HCT116 (cell line): ENCODE measurements at regions not wholly inside any gene's neighbourhood (a gene's known extent, or its start where the extent isn't known, plus 50 kb on each side); places are given as distances from the start of the nearest gene placed in this dataset.

ENCODE experiments used
- MAX ChIP-seq: IDR thresholded peaks from 2 replicates; pipeline ENCODE4 v1.6.1; 2012
- POLR2AphosphoS5 ChIP-seq: IDR thresholded peaks from 2 replicates; pipeline ENCODE4 v1.6.1; 2011; ENCODE audit warnings: mild to moderate bottlenecking, low read depth, low read length, moderate library complexity
- REST ChIP-seq: IDR thresholded peaks from 2 replicates; pipeline ENCODE4 v1.6.1; 2012; ENCODE audit warnings: low read depth
- SIN3A ChIP-seq: IDR thresholded peaks from 2 replicates; pipeline ENCODE4 v1.6.1; 2012; ENCODE audit warnings: low read depth
- SP1 ChIP-seq: IDR thresholded peaks from 2 replicates; pipeline ENCODE4 v1.6.1; 2012; ENCODE audit warnings: low read depth
- TCF7L2 ChIP-seq: IDR thresholded peaks from 2 replicates; pipeline ENCODE4 v1.7.0; 2011; ENCODE audit warnings: borderline replicate concordance, inconsistent platforms; ENCODE audit not compliant: insufficient read depth, insufficient read length; ENCODE audit errors: extremely low read depth
- ZFX ChIP-seq: fragments of 450-650 bp; IDR thresholded peaks from 2 replicates; pipeline ENCODE4 v1.6.1; 2017
- ZNF274 ChIP-seq: fragments of 200-500 bp; sonication (Bioruptor generic); IDR thresholded peaks from 2 replicates; pipeline ENCODE4 v1.6.1; 2014; ENCODE audit warnings: mild to moderate bottlenecking, low read depth, low read length, inconsistent platforms
- TF ChIP-seq, protein P1 (sequence below): IDR thresholded peaks from 2 replicates; pipeline ENCODE4 v1.6.1; 2012
- TF ChIP-seq, protein P2 (sequence below), 3 experiments: fragments of 200-600 bp in 1 of 3; sonication (generic) in 1 of 3; IDR thresholded peaks in 2 of 3; conservative IDR thresholded peaks in 1 of 3; 2 replicates each; pipeline ENCODE4 v1.5.1; 2012 to 2017; ENCODE audit warnings: low read depth in 2 of 3, low read length in 2 of 3, antibody characterized with exemption in 1 of 3, borderline replicate concordance in 1 of 3, control low read depth in 1 of 3, mild to moderate bottlenecking in 1 of 3, mixed read lengths in 1 of 3, mixed run types in 1 of 3, moderate library complexity in 1 of 3; ENCODE audit not compliant: insufficient read depth in 1 of 3

GRCh38 chr4:161314371-161314770 is 849.4 kb downstream of the FSTL5 start (continued):
- TF ChIP-seq REST (no peak), ZNF274 (no peak), ZFX (no peak), SP1 (no peak), TCF7L2 (no peak), POLR2AphosphoS5 (no peak), SIN3A (no peak), MAX (no peak)
- TF ChIP-seq, protein P1, sequence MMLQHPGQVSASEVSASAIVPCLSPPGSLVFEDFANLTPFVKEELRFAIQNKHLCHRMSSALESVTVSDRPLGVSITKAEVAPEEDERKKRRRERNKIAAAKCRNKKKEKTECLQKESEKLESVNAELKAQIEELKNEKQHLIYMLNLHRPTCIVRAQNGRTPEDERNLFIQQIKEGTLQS: no peak
- TF ChIP-seq, protein P2, sequence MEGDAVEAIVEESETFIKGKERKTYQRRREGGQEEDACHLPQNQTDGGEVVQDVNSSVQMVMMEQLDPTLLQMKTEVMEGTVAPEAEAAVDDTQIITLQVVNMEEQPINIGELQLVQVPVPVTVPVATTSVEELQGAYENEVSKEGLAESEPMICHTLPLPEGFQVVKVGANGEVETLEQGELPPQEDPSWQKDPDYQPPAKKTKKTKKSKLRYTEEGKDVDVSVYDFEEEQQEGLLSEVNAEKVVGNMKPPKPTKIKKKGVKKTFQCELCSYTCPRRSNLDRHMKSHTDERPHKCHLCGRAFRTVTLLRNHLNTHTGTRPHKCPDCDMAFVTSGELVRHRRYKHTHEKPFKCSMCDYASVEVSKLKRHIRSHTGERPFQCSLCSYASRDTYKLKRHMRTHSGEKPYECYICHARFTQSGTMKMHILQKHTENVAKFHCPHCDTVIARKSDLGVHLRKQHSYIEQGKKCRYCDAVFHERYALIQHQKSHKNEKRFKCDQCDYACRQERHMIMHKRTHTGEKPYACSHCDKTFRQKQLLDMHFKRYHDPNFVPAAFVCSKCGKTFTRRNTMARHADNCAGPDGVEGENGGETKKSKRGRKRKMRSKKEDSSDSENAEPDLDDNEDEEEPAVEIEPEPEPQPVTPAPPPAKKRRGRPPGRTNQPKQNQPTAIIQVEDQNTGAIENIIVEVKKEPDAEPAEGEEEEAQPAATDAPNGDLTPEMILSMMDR (IDR thresholded peaks at IDR 0.05 in 2 of 3, conservative IDR thresholded peaks at IDR 0.05 in 1 of 3; ENCODE audit: borderline replicate concordance in 1 of 3, insufficient read depth in 1 of 3, low read depth in 2 of 3, low read length in 2 of 3): no peak
